ENCODE measurements at regions not wholly inside any gene's neighbourhood (a gene's known extent, or its start where the extent isn't known, plus 50 kb on each side); places are given as distances from the start of the nearest gene placed in this dataset.

DNA sequence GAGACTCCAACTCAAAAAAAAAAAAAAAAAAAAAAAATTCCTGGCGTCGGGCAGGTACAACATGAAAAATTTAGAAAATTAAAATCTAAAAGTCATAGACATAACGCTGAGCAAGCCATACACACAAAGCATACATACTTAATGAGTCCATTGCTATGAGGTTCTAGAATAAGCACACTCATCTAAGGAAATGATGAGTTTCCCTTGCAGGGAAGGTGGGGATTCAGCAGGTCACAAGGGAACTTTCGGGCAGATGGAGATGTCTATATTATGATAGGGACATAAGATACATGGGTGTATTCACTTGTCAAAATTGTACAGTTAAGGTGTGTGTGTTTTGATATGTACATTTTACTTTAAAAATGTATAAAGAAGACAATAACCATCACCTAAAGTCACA, 120.2 kb upstream of the LIPC start:
- TF ChIP-seq POLR2A (IDR thresholded peaks at IDR 0.05) = no peak
- TF ChIP-seq, protein P1, sequence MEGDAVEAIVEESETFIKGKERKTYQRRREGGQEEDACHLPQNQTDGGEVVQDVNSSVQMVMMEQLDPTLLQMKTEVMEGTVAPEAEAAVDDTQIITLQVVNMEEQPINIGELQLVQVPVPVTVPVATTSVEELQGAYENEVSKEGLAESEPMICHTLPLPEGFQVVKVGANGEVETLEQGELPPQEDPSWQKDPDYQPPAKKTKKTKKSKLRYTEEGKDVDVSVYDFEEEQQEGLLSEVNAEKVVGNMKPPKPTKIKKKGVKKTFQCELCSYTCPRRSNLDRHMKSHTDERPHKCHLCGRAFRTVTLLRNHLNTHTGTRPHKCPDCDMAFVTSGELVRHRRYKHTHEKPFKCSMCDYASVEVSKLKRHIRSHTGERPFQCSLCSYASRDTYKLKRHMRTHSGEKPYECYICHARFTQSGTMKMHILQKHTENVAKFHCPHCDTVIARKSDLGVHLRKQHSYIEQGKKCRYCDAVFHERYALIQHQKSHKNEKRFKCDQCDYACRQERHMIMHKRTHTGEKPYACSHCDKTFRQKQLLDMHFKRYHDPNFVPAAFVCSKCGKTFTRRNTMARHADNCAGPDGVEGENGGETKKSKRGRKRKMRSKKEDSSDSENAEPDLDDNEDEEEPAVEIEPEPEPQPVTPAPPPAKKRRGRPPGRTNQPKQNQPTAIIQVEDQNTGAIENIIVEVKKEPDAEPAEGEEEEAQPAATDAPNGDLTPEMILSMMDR (IDR thresholded peaks at IDR 0.05) = no peak
- no peak for TF ChIP-seq EP300 (IDR thresholded peaks at IDR 0.05)

All from ovary (tissue), 3 donors.